Heart right ventricle (tissue), 16 donors: ENCODE measurements at regions not wholly inside any gene's neighbourhood (a gene's known extent, or its start where the extent isn't known, plus 50 kb on each side); places are given as distances from the start of the nearest gene placed in this dataset.
"Not testable (repeated sequence)": the region's sequence is repeated elsewhere in the genome, so short reads cannot be mapped to it uniquely, and the experiment has no call there.

Experiments used
- ATAC-seq, 8 donors: fragments of 200-7000 bp; cut with Tn5 transposase; one replicate each; pipeline ENCODE4 v1.9.1; 2020; ENCODE audit warnings: mild to moderate bottlenecking in 8 of 8, moderate library complexity in 8 of 8, moderate number of reproducible peaks in 1 of 8
- DNase-seq, 2 donors: peaks; one replicate each; pipeline ENCODE4 v3.0.0-alpha.2; 2020
- H3K27ac ChIP-seq, 10 donors: fragments of 200-600 bp; sonication (generic) in 2 of 10; one replicate each; pipeline versions ENCODE4 v1.5.0 to v1.8.0; 2020 to 2022; ENCODE audit warnings: mild to moderate bottlenecking in 3 of 10
- H3K27me3 ChIP-seq, 7 donors: fragments of 200-600 bp; one replicate each; pipeline ENCODE4 v1.8.0; 2021 to 2022; ENCODE audit warnings: mild to moderate bottlenecking in 2 of 7
- H3K36me3 ChIP-seq, 9 donors: fragments of 200-600 bp; sonication (generic) in 1 of 9; one replicate each; pipeline versions ENCODE4 v1.5.0 to v1.8.0; 2020 to 2022; ENCODE audit warnings: mild to moderate bottlenecking in 2 of 9
- H3K4me1 ChIP-seq, 9 donors: fragments of 200-600 bp; sonication (generic) in 1 of 9; one replicate each; pipeline versions ENCODE4 v1.5.0 to v1.8.0; 2020 to 2022; ENCODE audit warnings: mild to moderate bottlenecking in 4 of 9
- H3K4me3 ChIP-seq, 10 donors: fragments of 200-600 bp; sonication (generic) in 2 of 10; one replicate each; pipeline versions ENCODE4 v1.5.0 to v1.8.0; 2020 to 2022; ENCODE audit warnings: mild to moderate bottlenecking in 7 of 10, moderate library complexity in 2 of 10
- H3K9me3 ChIP-seq, 11 donors: fragments of 200-600 bp in 10 of 11; sonication (generic) in 2 of 11; one replicate each; pipeline versions ENCODE4 v1.5.0 to v1.8.0; 2013 to 2022; ENCODE audit warnings: mild to moderate bottlenecking in 2 of 11, control low read depth in 1 of 11, moderate library complexity in 1 of 11
- CTCF ChIP-seq, 9 donors: fragments of 200-600 bp; sonication (generic) in 2 of 9; IDR thresholded peaks; one replicate each; pipeline versions ENCODE4 v1.5.0 to v1.8.0; 2021 to 2022; ENCODE audit warnings: antibody characterized with exemption in 9 of 9, mild to moderate bottlenecking in 5 of 9, moderate library complexity in 1 of 9
- WGBS, 2 donors: extraction: QIAGEN DNeasy Blood & Tissue Kit; methylation state at CpG; one replicate each; pipeline ENCODE4 v1.1.7; 2013; ENCODE audit warnings: inconsistent platforms in 1 of 2; 5-methylcytosine and 5-hydroxymethylcytosine counted together
- intact Hi-C, 10 donors: fragments of 100-400 bp; cut with DNase I; formaldehyde crosslinking; loops; one replicate each; pipeline versions ENCODE4 v1.11.1 to v1.14.2; 2022
- donor health status: Arrhythmogenic right ventricular cardiomyopathy.
- donor health status: ischemic (EF 13 %, LVEDD 7.1; RV severe dilation, severe dysfunction).
- donor health status: healthy with polysubstance abuse.
- donor health status: DM: no; HTN: yes; CAD: no.
- donor health status: DM: no; HTN: no; CAD: no.
- donor health status: ischemic (EF 25% LVEDD 6.9; RV normal size, moderate dysfunction).
- donor health status: ischemic (EF 25% LVEDD 5.7; RV mildly dilated, moderate dysfunction).
- donor health status: healthy.
- donor health status: DM: yes; HTN: yes; CAD: no.
- donor health status: Ischemic cardiomyopathy.
- donor health status: ischemic (EF 35%, LVEDD 5.7; RV mildly dilated, moderate dysfunction).
- donor health status: nonischemic (EF 11% LVEDD 7.7; RV severe dilation, severe dysfunction).
- donor health status: DM: yes; HTN: yes; CAD: no.
- donor health status: PGD.
- donor health status: ischemic (EF 29% LVEDD 5.4; RV normal size, mild dysfunction).
- donor health status: nonischemic (EF 23%, LVEDD 6.1; RV moderate dilation, normal function).

GRCh38 chr14:43792980-43793379 is 714.1 kb downstream of the FSCB start:
- intact Hi-C loops, result no loop called here
- no peak overlapping the region for H3K27ac ChIP-seq
- no peak for TF ChIP-seq CTCF (IDR thresholded peaks at IDR 0.05)
- no peaks in the 10 kb centered on the region for H3K4me1 ChIP-seq
- no peak for DNase-seq
- H3K36me3 ChIP-seq, result no peaks in the 10 kb centered on the region
- no peaks in the 10 kb centered on the region for H3K27me3 ChIP-seq
- no peak overlapping the region for H3K4me3 ChIP-seq
- ATAC-seq, result no peak
- H3K9me3 ChIP-seq, result peaks cover 0 to 5% (median 0%) of the 10 kb centered on the region in 11 donors
- whole genome bisulfite sequencing, 2 donors, result 55 to 62% methylated on average over 3 of the region's 3 CpGs

GRCh38 chr14:43790681-43791080 is 716.4 kb downstream of the FSCB start:
- H3K36me3 ChIP-seq, result no peaks in the 10 kb centered on the region
- H3K27ac ChIP-seq, result no peak overlapping the region
- ATAC-seq (no peak), DNase-seq (no peak)
- peaks cover 0 to 5% (median 0%) of the 10 kb centered on the region in 11 donors for H3K9me3 ChIP-seq
- H3K4me3 ChIP-seq, result no peak overlapping the region
- no peaks in the 10 kb centered on the region for H3K27me3 ChIP-seq
- no peaks in the 10 kb centered on the region for H3K4me1 ChIP-seq
- intact Hi-C loops, result no loop called here
- no peak for TF ChIP-seq CTCF (IDR thresholded peaks at IDR 0.05)
- WGBS, 2 donors, result 57 to 73% methylated on average over 4 of the region's 4 CpGs

DNA sequence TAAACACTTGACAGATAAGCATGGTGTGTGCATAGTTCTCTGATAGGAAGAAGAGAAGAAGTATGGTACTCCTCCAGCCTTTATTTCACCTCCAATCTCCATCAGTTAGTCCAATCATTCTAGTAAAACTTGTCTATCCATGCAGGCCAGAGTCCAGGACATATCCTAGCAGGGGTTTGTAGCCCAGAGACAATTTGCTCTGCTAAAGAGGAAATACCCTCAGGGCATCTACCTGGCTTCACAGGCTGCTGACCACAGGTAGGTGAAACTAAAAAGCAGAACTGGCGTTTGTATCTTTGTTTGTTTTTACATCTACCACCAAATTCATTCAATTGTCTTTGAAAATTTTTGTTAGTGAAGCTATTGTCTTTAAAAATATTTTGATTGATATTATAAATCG is 717.6 kb downstream of the FSCB start:
- Histone ChIP-seq H3K4me3 (no peak overlapping the region), H3K36me3 (no peaks in the 10 kb centered on the region), H3K27me3 (no peaks in the 10 kb centered on the region), H3K27ac (no peak overlapping the region), H3K9me3 (no peaks in the 10 kb centered on the region), H3K4me1 (no peaks in the 10 kb centered on the region)
- no peak for ATAC-seq
- WGBS, 2 donors, result 77 to 84% methylated on average over 2 of the region's 2 CpGs
- intact Hi-C loops, result no loop called here
- TF ChIP-seq CTCF (IDR thresholded peaks at IDR 0.05), result no peak
- no peak for DNase-seq

GRCh38 chr14:43786066-43786762 is 720.9 kb downstream of the FSCB start:
- peak; percentile 14 to 15 for DNase-seq
- Histone ChIP-seq H3K27ac (no peak overlapping the region), H3K36me3 (no peaks in the 10 kb centered on the region), H3K9me3 (no peaks in the 10 kb centered on the region), H3K4me3 (no peak overlapping the region), H3K4me1 (no peaks in the 10 kb centered on the region), H3K27me3 (no peaks in the 10 kb centered on the region)
- ATAC-seq, result peak in 1 of 8 donors; percentile 31
- intact Hi-C loops, result no loop called here
- no peak for TF ChIP-seq CTCF (IDR thresholded peaks at IDR 0.05)
- WGBS, 2 donors, result 60 to 74% methylated on average over 13 of the region's 13 CpGs

GRCh38 chr14:43784432-43784831 is 722.7 kb downstream of the FSCB start:
- DNase-seq, H3K4me3 ChIP-seq, H3K9me3 ChIP-seq, intact Hi-C loops, H3K4me1 ChIP-seq, H3K27ac ChIP-seq, H3K36me3 ChIP-seq, ATAC-seq, H3K27me3 ChIP-seq: not testable (repeated sequence)
- WGBS, 2 donors, result 90 to 94% methylated on average over 10 of the region's 10 CpGs
